ENCODE measurements at regions not wholly inside any gene's neighbourhood (a gene's known extent, or its start where the extent isn't known, plus 50 kb on each side); places are given as distances from the start of the nearest gene placed in this dataset.

GRCh38 chr2:142323206-142323605, 192.4 kb upstream of the LRP1B start:
- TF ChIP-seq CTCF (IDR thresholded peaks at IDR 0.05) (no peak), POLR2A (IDR thresholded peaks at IDR 0.05) (no peak)

Measured in adrenal gland (tissue), 5 donors.